Panc1 (cell line): ENCODE measurements at regions not wholly inside any gene's neighbourhood (a gene's known extent, or its start where the extent isn't known, plus 50 kb on each side); places are given as distances from the start of the nearest gene placed in this dataset.

Experiments used
- POLR2AphosphoS5 ChIP-seq: IDR thresholded peaks from 2 replicates; pipeline ENCODE4 v1.6.1; 2012; ENCODE audit warnings: mild to moderate bottlenecking, low read depth, low read length, moderate library complexity
- TF ChIP-seq, protein P1 (sequence below): fragments of 450-650 bp; IDR thresholded peaks from 2 replicates; pipeline ENCODE4 v1.5.1; 2017; ENCODE audit warnings: mild to moderate bottlenecking

DNA sequence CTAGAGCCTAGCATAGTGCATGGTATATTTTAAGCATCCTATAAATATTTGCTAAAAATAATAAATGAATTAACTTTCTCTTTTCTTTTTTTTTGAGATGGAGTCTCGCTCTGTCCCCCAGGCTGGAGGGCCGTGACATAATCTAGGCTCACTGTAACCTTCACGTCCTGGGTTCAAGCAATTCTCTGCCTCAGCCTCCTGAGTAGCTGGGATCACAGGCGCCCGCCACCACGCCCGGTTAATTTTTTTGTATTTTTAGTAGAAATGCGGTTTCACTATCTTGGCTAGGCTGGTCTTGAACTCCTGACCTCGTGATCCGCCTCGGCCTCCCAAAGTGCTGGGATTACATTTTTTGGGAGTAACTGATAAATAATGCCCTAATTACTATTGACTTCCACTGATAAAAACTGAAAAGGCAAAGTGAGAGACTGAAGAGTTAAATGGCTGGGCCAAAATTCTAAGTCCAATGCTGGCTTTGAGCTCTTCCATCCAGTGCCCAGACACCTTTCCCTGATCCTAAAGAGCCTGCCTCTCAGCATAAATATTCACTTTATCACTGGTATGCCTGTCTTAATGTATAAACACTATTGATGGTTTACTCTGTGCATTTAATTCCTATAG is 213.0 kb upstream of the KRR1 start:
- TF ChIP-seq, protein P1, sequence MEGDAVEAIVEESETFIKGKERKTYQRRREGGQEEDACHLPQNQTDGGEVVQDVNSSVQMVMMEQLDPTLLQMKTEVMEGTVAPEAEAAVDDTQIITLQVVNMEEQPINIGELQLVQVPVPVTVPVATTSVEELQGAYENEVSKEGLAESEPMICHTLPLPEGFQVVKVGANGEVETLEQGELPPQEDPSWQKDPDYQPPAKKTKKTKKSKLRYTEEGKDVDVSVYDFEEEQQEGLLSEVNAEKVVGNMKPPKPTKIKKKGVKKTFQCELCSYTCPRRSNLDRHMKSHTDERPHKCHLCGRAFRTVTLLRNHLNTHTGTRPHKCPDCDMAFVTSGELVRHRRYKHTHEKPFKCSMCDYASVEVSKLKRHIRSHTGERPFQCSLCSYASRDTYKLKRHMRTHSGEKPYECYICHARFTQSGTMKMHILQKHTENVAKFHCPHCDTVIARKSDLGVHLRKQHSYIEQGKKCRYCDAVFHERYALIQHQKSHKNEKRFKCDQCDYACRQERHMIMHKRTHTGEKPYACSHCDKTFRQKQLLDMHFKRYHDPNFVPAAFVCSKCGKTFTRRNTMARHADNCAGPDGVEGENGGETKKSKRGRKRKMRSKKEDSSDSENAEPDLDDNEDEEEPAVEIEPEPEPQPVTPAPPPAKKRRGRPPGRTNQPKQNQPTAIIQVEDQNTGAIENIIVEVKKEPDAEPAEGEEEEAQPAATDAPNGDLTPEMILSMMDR = no peak
- no peak for TF ChIP-seq POLR2AphosphoS5
